MM.1S (cell line): ENCODE measurements at regions not wholly inside any gene's neighbourhood (a gene's known extent, or its start where the extent isn't known, plus 50 kb on each side); places are given as distances from the start of the nearest gene placed in this dataset.

Source experiments
- CTCF ChIP-seq: fragments of 300-600 bp; sonication (generic); IDR thresholded peaks from 2 replicates; pipeline ENCODE4 v1.5.1; 2016; ENCODE audit warnings: antibody characterized with exemption, low read length, mixed read lengths
- EZH2 ChIP-seq: fragments of 300-600 bp; sonication (generic); optimal IDR thresholded peaks from 2 replicates; pipeline ENCODE3; 2017; ENCODE audit warnings: low read depth, mild to moderate bottlenecking, antibody characterized with exemption, low read length, mixed read lengths

- TF ChIP-seq CTCF (no peak), EZH2 (no peak)
These were observed 57.8 kb upstream of the SHANK2 start for GRCh38 chr11:71310184-71310583.
